Uterus (tissue), 2 donors: ENCODE measurements at regions not wholly inside any gene's neighbourhood (a gene's known extent, or its start where the extent isn't known, plus 50 kb on each side); places are given as distances from the start of the nearest gene placed in this dataset.

ENCODE experiments used
- POLR2A ChIP-seq, 2 donors: fragments of 450-650 bp; IDR thresholded peaks; one replicate each; pipeline ENCODE4 v1.6.1; 2016; ENCODE audit warnings: antibody characterized with exemption in 2 of 2, mild to moderate bottlenecking in 1 of 2, moderate library complexity in 1 of 2
- TF ChIP-seq, protein P1 (sequence below), 4 experiments: fragments of 200-600 bp in 2 of 4; fragments of 450-650 bp in 2 of 4; sonication (generic) in 2 of 4; IDR thresholded peaks; one replicate each; pipeline ENCODE4 v1.5.1; 2016 to 2019; ENCODE audit warnings: antibody characterized with exemption in 4 of 4, mild to moderate bottlenecking in 2 of 4, moderate library complexity in 1 of 4

DNA sequence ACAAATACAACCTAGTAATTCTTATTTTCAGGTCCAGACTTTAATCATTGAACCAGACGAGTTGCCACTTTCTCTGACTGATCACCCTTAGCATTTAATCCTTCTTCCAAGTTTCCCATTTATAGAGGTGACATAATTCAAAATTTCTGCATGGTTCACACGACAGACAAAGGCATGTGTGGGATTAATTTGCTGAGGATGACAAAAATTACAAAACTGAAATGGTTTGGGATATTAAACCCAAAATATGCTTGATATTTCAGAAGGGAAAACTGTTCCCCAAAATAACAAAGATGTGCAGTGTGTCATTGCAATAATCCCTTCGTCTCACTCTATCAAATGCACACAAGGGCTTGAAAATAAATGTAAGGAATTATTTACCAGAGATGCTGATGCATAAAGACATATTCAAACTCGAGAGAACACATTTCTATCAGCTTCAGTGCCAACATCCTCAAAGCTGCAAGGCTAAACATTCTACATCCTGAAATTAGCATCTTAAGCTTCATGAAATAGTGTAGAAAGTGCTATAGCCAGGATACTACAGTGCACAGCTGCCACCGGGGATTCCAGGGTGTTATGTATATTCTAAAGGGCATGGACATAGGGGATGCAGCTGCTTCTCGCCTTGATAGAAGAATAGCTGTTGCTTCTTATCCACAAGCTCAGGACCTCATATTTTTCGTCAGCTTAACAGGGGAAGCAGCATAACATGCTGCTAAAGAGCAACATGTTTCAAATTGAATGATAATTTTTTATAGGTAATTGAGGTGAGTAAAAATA, 198.7 kb upstream of the SLITRK1 start:
- TF ChIP-seq POLR2A (IDR thresholded peaks at IDR 0.05): no peak
- TF ChIP-seq, protein P1, sequence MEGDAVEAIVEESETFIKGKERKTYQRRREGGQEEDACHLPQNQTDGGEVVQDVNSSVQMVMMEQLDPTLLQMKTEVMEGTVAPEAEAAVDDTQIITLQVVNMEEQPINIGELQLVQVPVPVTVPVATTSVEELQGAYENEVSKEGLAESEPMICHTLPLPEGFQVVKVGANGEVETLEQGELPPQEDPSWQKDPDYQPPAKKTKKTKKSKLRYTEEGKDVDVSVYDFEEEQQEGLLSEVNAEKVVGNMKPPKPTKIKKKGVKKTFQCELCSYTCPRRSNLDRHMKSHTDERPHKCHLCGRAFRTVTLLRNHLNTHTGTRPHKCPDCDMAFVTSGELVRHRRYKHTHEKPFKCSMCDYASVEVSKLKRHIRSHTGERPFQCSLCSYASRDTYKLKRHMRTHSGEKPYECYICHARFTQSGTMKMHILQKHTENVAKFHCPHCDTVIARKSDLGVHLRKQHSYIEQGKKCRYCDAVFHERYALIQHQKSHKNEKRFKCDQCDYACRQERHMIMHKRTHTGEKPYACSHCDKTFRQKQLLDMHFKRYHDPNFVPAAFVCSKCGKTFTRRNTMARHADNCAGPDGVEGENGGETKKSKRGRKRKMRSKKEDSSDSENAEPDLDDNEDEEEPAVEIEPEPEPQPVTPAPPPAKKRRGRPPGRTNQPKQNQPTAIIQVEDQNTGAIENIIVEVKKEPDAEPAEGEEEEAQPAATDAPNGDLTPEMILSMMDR (IDR thresholded peaks at IDR 0.05): no peak
